Hypothalamus (tissue), 51 donors: ENCODE measurements at regions not wholly inside any gene's neighbourhood (a gene's known extent, or its start where the extent isn't known, plus 50 kb on each side); places are given as distances from the start of the nearest gene placed in this dataset.

Experiments used
- DNase-seq, 51 donors: peaks; one replicate each; lab custom pipeline; 2025; lab: John Stamatoyannopoulos, UW

DNA sequence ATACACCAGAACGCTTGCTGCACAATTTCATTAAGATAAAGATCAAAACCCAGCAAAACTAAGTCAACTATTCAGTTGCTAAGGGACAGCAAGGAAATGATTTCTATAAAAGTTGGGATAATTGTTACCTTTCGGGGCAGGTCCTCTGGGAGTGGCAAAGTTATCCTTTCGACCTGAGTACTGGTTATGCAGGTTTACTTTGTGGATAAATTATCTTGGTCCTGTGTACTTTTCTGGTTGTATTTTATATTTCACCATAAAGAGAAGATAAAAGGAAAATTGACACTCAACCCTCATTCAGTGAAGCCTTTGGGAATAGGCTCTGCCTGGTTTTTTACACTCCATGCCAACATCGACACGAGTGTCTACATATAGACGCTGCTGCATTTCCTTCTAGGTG, 146.5 kb downstream of the SYK start:
- no peak for DNase-seq

GRCh38 chr9:90950600-90950999, 149.0 kb downstream of the SYK start:
- DNase-seq: no peak

DNA sequence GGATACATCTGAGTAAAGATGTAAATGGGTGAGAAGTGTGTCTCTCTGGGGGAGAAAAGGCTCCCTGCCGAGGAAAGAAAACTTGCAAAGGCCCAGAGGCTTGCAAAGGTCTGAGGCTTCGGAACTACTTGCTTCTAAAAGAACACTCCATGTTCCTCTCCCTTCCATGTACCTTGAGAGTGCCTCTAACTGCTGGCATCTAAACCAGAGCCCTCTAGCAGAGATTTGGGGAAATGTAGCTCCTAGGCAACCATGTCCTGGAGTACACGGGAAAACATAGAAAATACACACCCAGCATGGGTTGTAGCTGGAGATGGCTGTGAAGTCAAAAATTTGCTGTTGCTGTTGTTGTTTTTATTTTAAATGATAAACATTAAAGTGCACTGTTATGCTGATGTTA, 151.6 kb downstream of the SYK start:
- DNase-seq: no peak

- DNase-seq: no peak
Measured at GRCh38 chr9:90953805-90954204, 152.2 kb downstream of the SYK start.

DNA sequence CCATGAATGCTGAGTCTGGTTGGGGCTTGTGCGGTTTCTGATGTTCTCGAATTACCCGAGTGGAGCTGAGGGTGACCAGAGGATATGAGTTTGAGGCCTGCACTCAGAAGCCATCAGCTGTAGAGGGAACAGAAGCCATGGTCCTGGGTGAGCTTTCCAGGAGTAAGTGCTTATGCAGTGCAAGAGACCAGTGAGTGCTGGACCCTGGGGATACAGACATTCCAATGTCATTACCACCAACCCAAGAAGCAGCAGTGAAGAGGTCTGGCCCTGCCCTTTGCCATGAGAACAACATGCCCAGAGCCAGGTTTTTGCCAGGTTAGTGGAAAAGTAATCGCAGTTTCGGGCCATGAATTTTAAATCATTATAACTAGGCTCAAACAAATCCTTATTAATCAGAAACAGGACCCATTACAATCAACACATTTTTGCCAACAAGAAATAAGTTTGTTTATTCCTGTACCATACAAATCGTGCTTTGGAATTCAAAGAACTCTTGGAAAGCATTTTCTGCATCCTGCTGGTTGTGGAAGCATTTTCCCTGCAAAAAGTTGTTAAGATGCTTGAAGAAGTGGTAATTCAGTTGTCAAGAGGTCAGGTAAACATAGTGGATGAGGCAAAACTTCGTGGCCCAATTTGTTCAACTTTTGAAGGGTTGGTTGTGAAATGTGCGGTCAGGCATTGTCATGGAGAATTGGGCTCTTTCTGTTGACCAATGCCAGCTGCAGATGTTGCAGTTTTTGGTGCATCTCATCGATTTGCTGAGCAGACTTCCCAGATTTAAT, 154.6 kb downstream of the SYK start:
- no peak for DNase-seq

GRCh38 chr9:90958328-90958727, 156.7 kb downstream of the SYK start:
- DNase-seq: no peak

DNA sequence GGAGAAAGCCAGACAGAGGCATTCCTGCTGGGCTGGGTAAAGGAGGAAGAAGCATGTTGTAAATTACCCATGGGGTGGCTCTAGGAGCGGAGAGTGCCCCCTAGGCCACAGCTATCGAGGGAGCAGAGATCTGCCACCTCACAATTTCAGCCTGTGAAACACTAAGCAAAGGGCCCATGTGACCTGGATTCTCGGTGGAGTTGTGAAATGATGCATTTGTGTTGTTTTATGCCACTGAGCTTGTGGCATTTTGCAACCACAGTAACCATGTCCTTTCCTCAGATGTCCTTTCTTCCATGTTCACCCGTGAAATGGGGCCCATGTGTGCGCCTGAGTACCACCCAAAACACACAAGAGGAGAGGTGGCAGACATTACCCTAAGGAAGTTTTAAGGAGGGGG, 159.3 kb downstream of the SYK start:
- no peak for DNase-seq

- no peak for DNase-seq
Measured at GRCh38 chr9:90961375-90961774, 159.8 kb downstream of the SYK start.

DNA sequence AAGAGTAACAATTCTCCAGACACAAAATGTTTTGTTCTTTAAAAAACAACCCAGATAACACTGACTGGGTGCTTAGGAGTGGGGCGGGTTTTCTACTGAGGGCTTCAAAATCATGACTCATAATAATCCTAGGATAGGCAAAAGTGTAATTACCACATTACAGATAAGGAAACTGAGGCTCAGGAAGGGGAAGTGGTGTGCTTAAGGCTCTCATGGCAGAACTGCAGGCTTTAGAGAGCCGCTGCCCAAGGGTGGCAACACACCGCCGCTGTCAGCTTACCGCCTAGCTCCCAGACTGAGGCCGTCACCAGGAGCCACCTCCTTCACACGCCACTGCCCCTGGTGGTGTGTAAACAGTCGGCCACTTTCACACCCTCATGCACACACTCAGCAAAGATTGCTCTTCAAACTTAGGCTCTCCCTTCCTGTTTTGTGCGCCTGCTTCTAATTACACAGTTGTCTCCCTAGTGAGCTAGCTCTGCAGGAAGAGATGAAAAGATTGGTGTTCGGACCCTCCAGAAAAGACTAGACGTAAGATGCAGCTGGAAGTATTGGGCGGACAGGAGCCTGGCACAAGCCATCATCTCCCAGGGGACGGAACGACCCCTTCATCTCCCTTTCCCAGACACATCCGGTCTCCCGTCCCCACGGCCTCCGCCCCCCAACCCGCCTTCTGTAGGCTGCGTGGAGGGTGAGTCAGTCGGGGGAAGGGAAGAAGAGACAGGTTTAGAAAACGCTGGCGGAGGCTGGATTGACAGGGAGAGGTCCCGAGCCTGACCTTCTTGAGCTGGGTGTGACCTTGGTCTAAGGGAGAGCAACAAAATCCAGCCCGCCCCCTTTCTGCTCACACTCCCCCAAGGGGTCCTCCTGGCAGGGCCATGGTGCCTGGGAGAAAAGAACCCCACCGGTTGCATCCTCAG, 162.7 kb downstream of the SYK start:
- DNase-seq: no peak

- DNase-seq: no peak
Measured at GRCh38 chr9:90965226-90966030, 163.8 kb downstream of the SYK start.

- no peak for DNase-seq
Measured at GRCh38 chr9:90966031-90966290, 164.3 kb downstream of the SYK start.

GRCh38 chr9:90966480-90967144, 165.0 kb downstream of the SYK start:
- no peak for DNase-seq

GRCh38 chr9:90967145-90967538, 165.5 kb downstream of the SYK start:
- DNase-seq: no peak

DNA sequence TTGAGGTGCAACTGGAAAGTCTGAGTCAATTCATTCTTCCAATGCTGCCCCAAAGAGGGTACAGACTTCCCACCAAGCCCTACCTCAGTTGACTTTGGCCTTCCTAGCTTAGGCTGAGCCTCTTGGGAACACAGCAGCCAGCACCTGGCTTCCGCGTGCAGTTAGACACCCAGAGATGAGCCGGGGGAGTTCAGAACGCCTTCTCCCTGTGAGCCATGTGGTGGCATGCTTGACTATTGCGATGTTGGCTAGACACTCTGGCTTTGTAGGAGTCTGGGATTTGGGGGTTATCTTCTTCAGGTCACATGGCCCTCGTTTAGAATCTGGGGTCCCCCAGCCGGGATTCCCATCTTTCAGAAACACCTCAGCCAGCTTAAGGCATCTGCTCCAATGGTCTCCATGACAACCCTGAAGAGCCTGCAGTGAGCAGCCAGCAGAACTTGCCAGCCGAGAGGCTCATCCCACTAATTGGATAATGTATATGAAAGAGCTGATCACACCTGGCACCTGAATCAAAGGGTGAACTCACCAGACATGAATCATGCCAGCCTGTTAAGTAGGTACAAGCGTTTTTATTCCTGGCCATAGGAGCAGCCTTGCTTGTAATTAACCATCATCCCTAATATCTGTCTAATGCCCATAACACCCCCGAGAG, 167.5 kb downstream of the SYK start:
- peak in 6 of 51 donors; percentile 3 to 61 (median 10) for DNase-seq

GRCh38 chr9:90970608-90971007, 169.0 kb downstream of the SYK start:
- no peak for DNase-seq

DNA sequence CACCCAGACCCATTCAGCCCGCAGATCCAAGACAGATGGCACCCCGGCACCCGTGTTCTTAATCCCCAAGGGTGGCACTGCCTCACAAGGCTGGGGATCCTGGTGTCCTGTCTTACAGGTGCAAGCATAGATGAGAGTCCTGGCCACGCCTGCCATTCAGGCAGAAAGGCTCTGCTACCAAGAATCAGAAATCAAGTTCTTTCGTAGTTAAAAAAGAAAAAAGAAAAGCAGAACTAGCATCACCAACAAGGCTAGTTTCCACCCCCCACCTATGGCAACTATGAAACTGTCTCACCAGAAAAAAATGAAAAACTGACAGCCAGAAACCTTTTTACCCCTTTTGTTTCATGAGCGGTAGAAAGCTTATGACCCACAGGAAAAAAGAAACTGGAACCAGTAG, 170.4 kb downstream of the SYK start:
- DNase-seq: no peak

GRCh38 chr9:90974016-90974415, 172.4 kb downstream of the SYK start:
- no peak for DNase-seq

GRCh38 chr9:90974643-90975245, 173.1 kb downstream of the SYK start:
- no peak for DNase-seq

DNA sequence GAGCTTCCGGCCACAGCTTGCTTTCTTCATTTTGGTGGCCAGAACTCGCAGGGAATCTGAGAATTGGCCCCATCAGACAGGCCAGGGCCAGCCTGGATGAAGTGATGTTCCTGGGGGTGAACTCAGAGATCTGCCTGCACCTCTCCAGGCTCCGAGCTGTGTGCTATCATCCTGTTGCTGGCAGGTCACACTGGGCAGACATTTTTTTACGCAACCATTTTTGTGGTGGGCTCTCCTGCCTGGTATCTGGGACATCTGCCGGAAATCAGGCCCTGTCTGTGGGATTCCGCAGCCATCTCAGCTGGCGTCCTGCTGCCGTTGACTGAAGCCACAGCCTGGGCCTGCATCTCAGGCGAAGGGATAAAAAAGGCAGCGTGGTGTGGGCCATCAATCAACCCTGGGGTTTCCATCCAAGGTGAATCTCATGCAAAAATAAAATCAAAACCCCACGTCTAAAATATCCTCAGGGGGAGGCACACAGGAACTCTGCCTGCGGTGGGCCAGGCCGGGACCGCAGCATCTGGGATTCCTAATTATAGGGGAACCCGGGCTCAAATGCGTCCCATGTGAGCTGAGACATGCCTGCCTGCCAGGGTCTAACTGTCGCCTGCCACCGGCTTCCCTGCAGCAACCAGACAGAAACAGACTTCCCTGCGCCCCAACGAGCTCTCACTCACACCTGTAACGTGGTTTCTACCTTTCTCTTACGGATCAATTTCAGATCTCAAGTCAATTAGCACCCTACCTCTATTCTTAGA, 174.3 kb downstream of the SYK start:
- no peak for DNase-seq
